ENCODE measurements at regions not wholly inside any gene's neighbourhood (a gene's known extent, or its start where the extent isn't known, plus 50 kb on each side); places are given as distances from the start of the nearest gene placed in this dataset.

GRCh38 chr6:141439513-141439912 is 693.2 kb upstream of the GJE1 start:
- TF ChIP-seq POLR2A (IDR thresholded peaks at IDR 0.05) (no peak), CTCF (IDR thresholded peaks at IDR 0.05) (no peak)

Measured in heart left ventricle (tissue), 13 donors.